Peyer's patch (tissue), 4 donors: ENCODE measurements at regions not wholly inside any gene's neighbourhood (a gene's known extent, or its start where the extent isn't known, plus 50 kb on each side); places are given as distances from the start of the nearest gene placed in this dataset.

Experiments
- CTCF ChIP-seq, 6 experiments: fragments of 450-650 bp in 4 of 6; fragments of 200-600 bp in 2 of 6; sonication (generic) in 1 of 6; IDR thresholded peaks; one replicate each; pipeline ENCODE4 v1.5.1; 2017 to 2019; ENCODE audit warnings: antibody characterized with exemption in 6 of 6, mild to moderate bottlenecking in 3 of 6, moderate library complexity in 1 of 6
- POLR2A ChIP-seq, 2 donors: fragments of 450-650 bp; IDR thresholded peaks; one replicate each; pipeline ENCODE4 v1.5.1; 2017; ENCODE audit warnings: antibody characterized with exemption in 2 of 2, mild to moderate bottlenecking in 2 of 2, moderate library complexity in 2 of 2

- TF ChIP-seq POLR2A (IDR thresholded peaks at IDR 0.05) (no peak), CTCF (IDR thresholded peaks at IDR 0.05) (no peak)
Measured at GRCh38 chr6:169997930-169998218, 246.5 kb downstream of the ERMARD start.
